GM12892 (cell line): ENCODE measurements at regions not wholly inside any gene's neighbourhood (a gene's known extent, or its start where the extent isn't known, plus 50 kb on each side); places are given as distances from the start of the nearest gene placed in this dataset.

Source experiments
- POLR2A ChIP-seq: IDR thresholded peaks from 2 replicates; pipeline ENCODE4 v1.6.1; 2011; ENCODE audit warnings: low read depth, low read length, control low read depth
- POLR2AphosphoS5 ChIP-seq: IDR thresholded peaks from 2 replicates; pipeline ENCODE4 v1.6.1; 2011; ENCODE audit warnings: low read depth, low read length, control low read depth
- TAF1 ChIP-seq: IDR thresholded peaks from 2 replicates; pipeline ENCODE4 v1.6.1; 2011; ENCODE audit warnings: low read depth, mild to moderate bottlenecking, control low read depth, low read length, borderline replicate concordance

- TF ChIP-seq POLR2AphosphoS5 (no peak), TAF1 (no peak), POLR2A (no peak)
Observed at GRCh38 chr12:42904683-42905418, 315.3 kb upstream of the PRICKLE1 start.
